SU-DHL-6 (cell line): ENCODE measurements at regions not wholly inside any gene's neighbourhood (a gene's known extent, or its start where the extent isn't known, plus 50 kb on each side); places are given as distances from the start of the nearest gene placed in this dataset.

Source experiments
- H2AFZ ChIP-seq: fragments of 200-600 bp; sonication (generic); 2 replicates; pipeline ENCODE4 v1.6.1; 2014; ENCODE audit warnings: low read depth, mild to moderate bottlenecking, moderate library complexity, mixed read lengths, antibody characterized with exemption, low read length; ENCODE audit not compliant: severe bottlenecking
- H3F3A ChIP-seq: fragments of 200-600 bp; shearing (Covaris generic); 2 replicates; pipeline ENCODE4 v1.6.0; 2016; ENCODE audit warnings: antibody characterized with exemption, mild to moderate bottlenecking; ENCODE audit not compliant: insufficient read depth
- H3K27ac ChIP-seq: fragments of 200-600 bp; sonication (generic); 2 replicates; pipeline ENCODE4 v1.5.1; 2016; ENCODE audit warnings: low read depth, mild to moderate bottlenecking, low read length, moderate library complexity, mixed read lengths
- H3K27me3 ChIP-seq: fragments of 200-600 bp; sonication (generic), shearing (Covaris generic); 2 replicates; pipeline ENCODE4 v1.6.0; 2014; ENCODE audit warnings: mild to moderate bottlenecking, low read length
- H3K36me3 ChIP-seq: fragments of 200-600 bp; sonication (generic); 2 replicates; pipeline ENCODE4 v1.6.1; 2014; ENCODE audit warnings: mild to moderate bottlenecking, low read length, mixed read lengths
- H3K4me2 ChIP-seq: fragments of 300-600, 200-600 bp; shearing (Covaris generic), sonication (generic); 2 replicates; pipeline ENCODE4 v1.6.0; 2014; ENCODE audit warnings: low read length, low read depth, mild to moderate bottlenecking; ENCODE audit not compliant: poor library complexity, severe bottlenecking
- H3K4me3 ChIP-seq: fragments of 200-600 bp; sonication (generic); 2 replicates; pipeline ENCODE4 v1.5.1; 2014; ENCODE audit warnings: antibody characterized with exemption, low read length, mild to moderate bottlenecking, mixed read lengths; ENCODE audit not compliant: insufficient read depth, poor library complexity, severe bottlenecking
- H3K79me2 ChIP-seq: fragments of 200-600 bp; sonication (generic); 2 replicates; pipeline ENCODE4 v1.6.1; 2014; ENCODE audit warnings: mild to moderate bottlenecking, low read length, moderate library complexity; ENCODE audit not compliant: insufficient read depth
- H3K9ac ChIP-seq: fragments of 200-600 bp; sonication (generic); 2 replicates; pipeline ENCODE4 v1.7.0; 2014; ENCODE audit warnings: mild to moderate bottlenecking, low read length
- H3K9me2 ChIP-seq: fragments of 200-600 bp; sonication (generic); replicated peaks from 2 replicates; pipeline ENCODE4 v1.6.1; 2014; ENCODE audit warnings: low read length; ENCODE audit not compliant: insufficient read depth
- H3K9me3 ChIP-seq: fragments of 200-600 bp; sonication (generic); 2 replicates; pipeline ENCODE4 v1.6.1; 2014; ENCODE audit warnings: low read length, mixed read lengths; ENCODE audit not compliant: insufficient read depth
- H4K20me1 ChIP-seq: fragments of 200-600 bp; sonication (generic); 2 replicates; pipeline ENCODE4 v1.6.1; 2014; ENCODE audit warnings: low read depth, mild to moderate bottlenecking, antibody characterized with exemption, low read length, moderate library complexity, mixed read lengths
- CTCF ChIP-seq: fragments of 200-600 bp; sonication (generic); IDR thresholded peaks from one replicate; pipeline ENCODE4 v1.5.1; 2017; ENCODE audit warnings: antibody characterized with exemption, mild to moderate bottlenecking, low read length, moderate library complexity; ENCODE audit not compliant: insufficient read depth, poor library complexity, severe bottlenecking
- EZH2phosphoT487 ChIP-seq: fragments of 200-600 bp; sonication (generic), shearing (Covaris generic); conservative IDR thresholded peaks from 2 replicates; pipeline ENCODE4 v1.6.1; 2018; ENCODE audit warnings: mild to moderate bottlenecking, antibody characterized with exemption, low read length, moderate library complexity, mixed read lengths

GRCh38 chr7:94145602-94146001 is 141.4 kb upstream of the BET1 start:
- H3K9me3 ChIP-seq: no peaks in the 10 kb centered on the region
- no peak for TF ChIP-seq CTCF
- TF ChIP-seq EZH2phosphoT487: no peak
- H4K20me1 ChIP-seq: no peaks in the 10 kb centered on the region
- no peak overlapping the region for H3K4me2 ChIP-seq
- H3K4me3 ChIP-seq: no peak overlapping the region
- H3K36me3 ChIP-seq: no peaks in the 10 kb centered on the region
- no peaks in the 10 kb centered on the region for H3F3A ChIP-seq
- H3K9me2 ChIP-seq: no peaks in the 10 kb centered on the region
- no peaks in the 10 kb centered on the region for H3K79me2 ChIP-seq
- H3K27ac ChIP-seq: no peak overlapping the region
- no peak overlapping the region for H2AFZ ChIP-seq
- no peaks in the 10 kb centered on the region for H3K27me3 ChIP-seq
- no peak overlapping the region for H3K9ac ChIP-seq

GRCh38 chr7:94146408-94146807 is 142.3 kb upstream of the BET1 start:
- H3F3A ChIP-seq: no peaks in the 10 kb centered on the region
- no peak overlapping the region for H3K4me3 ChIP-seq
- no peak overlapping the region for H3K4me2 ChIP-seq
- TF ChIP-seq EZH2phosphoT487 (no peak), CTCF (no peak)
- H3K79me2 ChIP-seq: no peaks in the 10 kb centered on the region
- no peaks in the 10 kb centered on the region for H4K20me1 ChIP-seq
- no peaks in the 10 kb centered on the region for H3K9me2 ChIP-seq
- no peak overlapping the region for H3K9ac ChIP-seq
- no peaks in the 10 kb centered on the region for H3K36me3 ChIP-seq
- no peaks in the 10 kb centered on the region for H3K9me3 ChIP-seq
- H3K27me3 ChIP-seq: no peaks in the 10 kb centered on the region
- no peak overlapping the region for H2AFZ ChIP-seq
- no peak overlapping the region for H3K27ac ChIP-seq

GRCh38 chr7:94149789-94150545 is 145.8 kb upstream of the BET1 start:
- no peaks in the 10 kb centered on the region for H3K9me3 ChIP-seq
- no peak overlapping the region for H3K4me2 ChIP-seq
- H3K9me2 ChIP-seq: no peaks in the 10 kb centered on the region
- no peaks in the 10 kb centered on the region for H3K36me3 ChIP-seq
- no peaks in the 10 kb centered on the region for H4K20me1 ChIP-seq
- H3K9ac ChIP-seq: no peak overlapping the region
- H3K27me3 ChIP-seq: no peaks in the 10 kb centered on the region
- no peak overlapping the region for H2AFZ ChIP-seq
- TF ChIP-seq CTCF (no peak), EZH2phosphoT487 (no peak)
- H3F3A ChIP-seq: no peaks in the 10 kb centered on the region
- H3K27ac ChIP-seq: no peak overlapping the region
- no peaks in the 10 kb centered on the region for H3K79me2 ChIP-seq
- no peak overlapping the region for H3K4me3 ChIP-seq
